T47D (cell line): ENCODE measurements at regions not wholly inside any gene's neighbourhood (a gene's known extent, or its start where the extent isn't known, plus 50 kb on each side); places are given as distances from the start of the nearest gene placed in this dataset.

ENCODE experiments used
- DNase-seq, 2 experiments: peaks; one replicate each; pipeline versions ENCODE4 v3.0.0 to v3.0.0-alpha.2; 2011 to 2012; ENCODE audit warnings: low read depth in 1 of 2, low spot score in 1 of 2
- JUND ChIP-seq: IDR thresholded peaks from 2 replicates; pipeline ENCODE4 v1.6.1; 2012; ENCODE audit warnings: low read depth
- in situ Hi-C: cut with HindIII; loops from 2 replicates; pipeline ENCODE4 v1.10.0; 2016; ENCODE audit warnings: low sequenced_read_pairs, low pct_unique_long_range_greater_than_20kb

DNA sequence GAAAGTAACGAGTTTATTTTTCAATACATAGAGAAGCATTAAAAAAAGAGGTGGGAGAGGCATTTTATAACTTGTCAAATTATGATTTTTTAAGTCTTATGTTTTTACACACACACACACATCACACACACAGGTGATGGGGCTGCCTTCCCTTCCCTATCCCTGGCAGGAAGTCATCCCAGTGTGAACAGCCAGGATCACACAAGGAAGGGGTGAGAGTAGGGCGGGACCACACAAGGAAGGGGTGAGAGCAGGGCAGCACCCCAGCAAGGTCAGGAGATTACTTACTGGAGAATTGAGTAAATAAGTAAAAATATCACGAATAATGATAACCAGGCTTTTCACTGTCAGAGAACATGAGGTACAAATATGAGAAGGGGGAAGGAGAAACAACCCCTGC is 372.6 kb downstream of the SEC23A start:
- in situ Hi-C loops = no loop called here
- no peak for DNase-seq
- no peak for TF ChIP-seq JUND

DNA sequence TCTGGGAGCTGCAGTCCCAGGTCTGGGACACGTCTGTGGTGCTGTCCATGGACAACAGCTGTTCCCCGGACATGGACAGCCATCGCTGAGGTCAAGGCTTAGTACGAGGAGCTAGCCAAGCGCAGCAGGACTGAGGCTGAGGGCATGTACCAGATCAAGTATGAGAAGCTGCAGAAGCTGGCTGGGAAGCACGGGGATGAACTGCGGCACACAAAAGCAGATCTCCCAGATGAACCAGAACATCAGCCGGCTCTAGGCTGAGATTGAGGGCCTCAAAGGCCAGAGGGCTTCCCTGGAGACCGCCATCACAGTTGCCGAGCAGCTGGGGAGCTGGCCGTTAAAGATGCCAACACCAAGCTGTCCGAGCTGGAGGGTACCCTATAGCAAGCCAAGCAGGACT is 375.3 kb downstream of the SEC23A start:
- no peak for TF ChIP-seq JUND
- DNase-seq = no peak
- in situ Hi-C loops = no loop called here

DNA sequence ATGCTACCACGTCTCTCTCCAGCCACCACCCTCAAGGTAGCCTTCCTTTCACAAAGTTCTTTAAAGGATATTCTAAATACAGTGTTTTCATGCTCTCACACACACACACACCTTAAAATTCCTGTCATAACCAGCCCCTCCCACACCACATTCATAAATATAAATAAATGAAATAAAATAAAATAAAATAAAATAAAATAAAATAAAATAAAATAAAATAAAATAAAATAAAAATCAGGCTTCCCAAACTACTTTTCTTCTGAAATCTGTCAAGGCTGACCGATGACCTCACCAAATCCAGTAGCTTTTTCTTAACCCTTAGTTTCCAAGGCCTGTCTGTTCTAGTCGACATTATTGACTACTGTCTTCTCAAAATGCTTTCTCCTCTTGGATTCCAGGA is 378.4 kb downstream of the SEC23A start:
- no peak for TF ChIP-seq JUND
- no peak for DNase-seq
- in situ Hi-C loops = no loop called here

DNA sequence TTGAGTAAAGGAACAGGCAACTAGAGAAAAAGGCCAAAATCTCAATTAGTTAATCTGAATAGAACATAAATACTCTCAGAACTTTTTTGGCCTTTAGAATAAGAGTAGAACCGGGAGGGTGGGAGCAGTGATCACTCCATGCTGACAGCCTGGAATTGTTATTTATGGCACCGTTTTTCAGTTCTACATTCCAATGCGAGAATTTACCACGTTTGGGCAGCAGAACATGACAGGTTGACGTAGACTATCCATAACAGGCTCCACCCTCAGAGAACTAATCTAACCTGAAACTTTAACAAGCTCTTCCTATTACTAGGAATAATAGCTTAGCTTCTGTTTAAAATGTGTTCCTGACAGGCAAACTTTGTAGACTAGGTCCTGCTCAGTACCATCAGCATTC is 379.1 kb downstream of the SEC23A start:
- in situ Hi-C loops = no loop called here
- no peak for DNase-seq
- no peak for TF ChIP-seq JUND

GRCh38 chr14:38723277-38723676 is 379.8 kb downstream of the SEC23A start:
- in situ Hi-C loops = no loop called here
- peak in 1 of 2 experiments; percentile 10 for DNase-seq
- no peak for TF ChIP-seq JUND

- no peak for TF ChIP-seq JUND
- peak; percentile 24 to 76 for DNase-seq
- in situ Hi-C loops = no loop called here
These were observed 381.1 kb downstream of the SEC23A start for GRCh38 chr14:38721822-38722431.

DNA sequence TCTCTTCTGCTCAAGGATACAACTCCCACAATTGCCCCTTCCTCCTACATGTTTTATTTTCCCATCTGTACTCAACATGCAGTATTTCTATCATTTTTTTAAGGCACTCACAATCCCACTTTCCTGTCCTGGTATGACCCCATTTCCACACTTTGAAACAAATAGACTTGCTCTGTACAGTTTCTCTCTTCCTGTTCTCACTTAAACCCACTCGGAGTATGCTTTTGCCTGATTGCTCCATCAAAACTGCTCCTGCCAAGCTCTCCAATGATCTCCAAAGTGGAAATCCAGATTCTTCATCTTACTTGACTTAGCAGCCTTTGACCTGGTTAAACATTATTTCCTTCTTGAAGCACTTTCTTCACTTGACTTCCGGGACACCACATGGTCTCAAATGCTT is 384.5 kb downstream of the SEC23A start:
- no peak for DNase-seq
- TF ChIP-seq JUND = no peak
- in situ Hi-C loops = no loop called here

- no peak for TF ChIP-seq JUND
- DNase-seq = peak in 1 of 2 experiments; percentile 60
- in situ Hi-C loops = no loop called here
These were observed 386.1 kb downstream of the SEC23A start for GRCh38 chr14:38716926-38717325.

- no peak for DNase-seq
- no peak for TF ChIP-seq JUND
- in situ Hi-C loops = no loop called here
These were observed 392.2 kb downstream of the SEC23A start for GRCh38 chr14:38710881-38711280.

DNA sequence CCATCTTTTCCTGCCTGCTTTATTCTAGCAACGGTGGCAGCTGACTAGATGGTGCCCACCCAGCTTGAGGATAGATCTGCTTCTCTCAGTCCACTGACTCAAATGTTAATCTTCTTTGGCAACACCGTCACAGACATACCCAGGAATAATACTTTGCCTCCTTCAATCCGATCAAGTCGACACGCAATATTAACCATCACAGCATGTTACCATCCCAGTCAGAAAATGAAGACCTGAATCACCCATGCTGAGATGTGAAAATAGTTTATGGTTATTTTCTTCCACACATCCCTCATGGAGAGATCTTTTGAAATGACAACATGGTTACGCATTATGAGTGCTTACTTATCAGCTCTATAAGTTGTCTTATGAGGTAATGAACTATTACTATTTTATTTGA is 392.8 kb downstream of the SEC23A start:
- no peak for TF ChIP-seq JUND
- in situ Hi-C loops = no loop called here
- DNase-seq = no peak

- in situ Hi-C loops = no loop called here
- no peak for DNase-seq
- TF ChIP-seq JUND = no peak
These were observed 397.8 kb downstream of the SEC23A start for GRCh38 chr14:38705220-38705619.

DNA sequence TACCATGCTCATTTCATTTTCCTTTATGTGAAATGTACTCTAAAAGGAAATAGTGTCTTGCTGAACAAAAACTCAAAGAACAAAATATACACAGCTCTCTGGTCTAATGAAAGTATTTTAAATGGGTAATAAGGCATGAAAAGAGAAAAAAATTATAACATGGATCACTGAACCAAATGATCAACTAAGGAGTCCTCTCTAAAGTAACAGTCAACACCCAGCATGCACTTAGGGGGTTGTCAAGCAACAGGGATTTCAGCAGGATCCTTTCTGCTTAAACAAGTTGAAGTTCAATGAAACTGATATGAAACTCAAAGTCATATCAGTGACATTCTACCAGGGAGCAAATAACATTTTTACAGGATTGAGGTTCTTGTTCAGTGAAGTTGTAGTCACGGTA is 398.8 kb downstream of the SEC23A start:
- TF ChIP-seq JUND = no peak
- in situ Hi-C loops = no loop called here
- DNase-seq = no peak

DNA sequence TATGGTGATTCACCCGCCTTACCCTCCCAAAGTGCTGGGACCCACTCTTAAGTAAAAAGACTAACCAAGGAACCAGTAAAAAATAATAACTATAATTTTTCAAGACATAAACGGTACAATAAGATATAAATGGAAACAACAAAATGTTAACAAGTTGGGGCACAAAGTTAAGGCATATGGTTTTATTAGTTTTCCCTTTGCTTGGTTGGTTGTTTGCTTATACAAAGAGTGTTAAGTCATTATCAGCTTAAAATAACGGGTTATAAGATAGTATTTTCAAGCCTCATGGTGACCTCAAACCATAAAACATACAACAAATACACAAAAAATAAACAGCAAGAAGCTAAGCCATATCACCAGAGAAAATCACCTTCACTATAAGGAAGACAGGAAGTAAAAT is 406.1 kb downstream of the SEC23A start:
- TF ChIP-seq JUND = no peak
- DNase-seq = no peak

GRCh38 chr14:38693423-38693822 is 409.6 kb downstream of the SEC23A start:
- no peak for TF ChIP-seq JUND
- in situ Hi-C loops = no loop called here
- no peak for DNase-seq

More for the DNA sequence above, 406.1 kb downstream of the SEC23A start:
- in situ Hi-C loops = no loop called here
